Colonic mucosa (tissue), 4 donors: ENCODE measurements at regions not wholly inside any gene's neighbourhood (a gene's known extent, or its start where the extent isn't known, plus 50 kb on each side); places are given as distances from the start of the nearest gene placed in this dataset.

Experiments
- DNase-seq: peaks from one replicate; pipeline ENCODE4 v3.0.0-alpha.2; 2020
- H3K27ac ChIP-seq: fragments of 200-600 bp; one replicate; pipeline ENCODE4 v1.8.0; 2021
- H3K27me3 ChIP-seq: fragments of 200-600 bp; one replicate; pipeline ENCODE4 v1.8.0; 2021
- H3K36me3 ChIP-seq: fragments of 200-600 bp; one replicate; pipeline ENCODE4 v1.8.0; 2021
- H3K4me1 ChIP-seq: fragments of 200-600 bp; one replicate; pipeline ENCODE4 v1.8.0; 2021; ENCODE audit warnings: mild to moderate bottlenecking
- H3K4me3 ChIP-seq: fragments of 200-600 bp; one replicate; pipeline ENCODE4 v1.8.0; 2021
- H3K9ac ChIP-seq, 2 donors: one replicate each; pipeline ENCODE4 v1.7.0; 2013; ENCODE audit warnings: control low read depth in 2 of 2, low read depth in 2 of 2, low read length in 2 of 2
- H3K9me3 ChIP-seq: fragments of 200-600 bp; one replicate; pipeline ENCODE4 v1.8.0; 2021
- CTCF ChIP-seq: fragments of 200-600 bp; IDR thresholded peaks from one replicate; pipeline ENCODE4 v1.8.0; 2022; ENCODE audit warnings: antibody characterized with exemption, mild to moderate bottlenecking
- intact Hi-C: fragments of 100-400 bp; cut with DNase I; formaldehyde crosslinking; loops from one replicate; pipeline ENCODE4 v1.14.1; 2022
- donor health status: healthy.
- donor health status: DM: no; HTN: no; CAD: no.
- donor health status: DM: no; HTN: no; CAD: no.

- Histone ChIP-seq H3K36me3 (no peaks in the 10 kb centered on the region), H3K4me1 (no peaks in the 10 kb centered on the region), H3K27ac (no peak overlapping the region), H3K4me3 (no peak overlapping the region), H3K9me3 (no peaks in the 10 kb centered on the region), H3K9ac (no peak overlapping the region), H3K27me3 (peaks cover under 1% of the 10 kb centered on the region)
- no peak for TF ChIP-seq CTCF
- intact Hi-C loops: loop anchor here (10.0 kb wide), 1 partner anchor 210 kb away; no protein-coding TSS in a partner anchor
- no peak for DNase-seq
Measured at GRCh38 chr10:128534686-128535085, 408.5 kb upstream of the MKI67 start.

GRCh38 chr10:128536259-128536658, 410.0 kb upstream of the MKI67 start:
- TF ChIP-seq CTCF: no peak
- Histone ChIP-seq H3K4me1 (no peaks in the 10 kb centered on the region), H3K9me3 (no peaks in the 10 kb centered on the region), H3K27me3 (peaks cover 10% of the 10 kb centered on the region), H3K36me3 (no peaks in the 10 kb centered on the region), H3K27ac (no peak overlapping the region), H3K4me3 (no peak overlapping the region), H3K9ac (no peak overlapping the region)
- DNase-seq: no peak
- intact Hi-C loops: loop anchor here (10.0 kb wide), 1 partner anchor 211 kb away; no protein-coding TSS in a partner anchor

- Histone ChIP-seq H3K4me1 (no peaks in the 10 kb centered on the region), H3K9me3 (no peaks in the 10 kb centered on the region), H3K9ac (no peak overlapping the region), H3K27ac (no peak overlapping the region), H3K27me3 (peaks cover 10% of the 10 kb centered on the region), H3K4me3 (no peak overlapping the region), H3K36me3 (no peaks in the 10 kb centered on the region)
- intact Hi-C loops: loop anchor here (10.0 kb wide), 1 partner anchor 213 kb away; no protein-coding TSS in a partner anchor
- no peak for DNase-seq
- TF ChIP-seq CTCF: no peak
Measured at GRCh38 chr10:128537834-128538330, 411.7 kb upstream of the MKI67 start.

GRCh38 chr10:128538671-128539070, 412.4 kb upstream of the MKI67 start:
- no peak for DNase-seq
- no peak for TF ChIP-seq CTCF
- no peak overlapping the region for H3K9ac ChIP-seq
- peaks cover 10% of the 10 kb centered on the region for H3K27me3 ChIP-seq
- intact Hi-C loops: loop anchor here (10.0 kb wide), 1 partner anchor 214 kb away; no protein-coding TSS in a partner anchor
- no peak overlapping the region for H3K4me3 ChIP-seq
- H3K27ac ChIP-seq: no peak overlapping the region
- H3K36me3 ChIP-seq: no peaks in the 10 kb centered on the region
- no peaks in the 10 kb centered on the region for H3K9me3 ChIP-seq
- no peaks in the 10 kb centered on the region for H3K4me1 ChIP-seq

- Histone ChIP-seq H3K36me3 (no peaks in the 10 kb centered on the region), H3K27me3 (peaks cover 10% of the 10 kb centered on the region), H3K4me1 (no peaks in the 10 kb centered on the region), H3K9ac (no peak overlapping the region), H3K4me3 (no peak overlapping the region), H3K9me3 (no peaks in the 10 kb centered on the region), H3K27ac (no peak overlapping the region)
- no peak for TF ChIP-seq CTCF
- intact Hi-C loops: loop anchor here (10.0 kb wide), 1 partner anchor 215 kb away; no protein-coding TSS in a partner anchor
- no peak for DNase-seq
Measured at GRCh38 chr10:128539510-128540127, 413.4 kb upstream of the MKI67 start.
